MM.1S (cell line): ENCODE measurements at regions not wholly inside any gene's neighbourhood (a gene's known extent, or its start where the extent isn't known, plus 50 kb on each side); places are given as distances from the start of the nearest gene placed in this dataset.

Experiments
- DNase-seq: peaks from one replicate; pipeline ENCODE4 v3.0.0-alpha.2; 2015
- H2AFZ ChIP-seq: fragments of 300-600 bp; sonication (generic); 2 replicates; pipeline ENCODE4 v1.6.0; 2016; ENCODE audit warnings: antibody characterized with exemption, low read length
- H3F3A ChIP-seq: fragments of 300-600 bp; sonication (generic); 2 replicates; pipeline ENCODE4 v1.6.1; 2016; ENCODE audit warnings: mild to moderate bottlenecking, antibody characterized with exemption, low read length, moderate library complexity, mixed read lengths; ENCODE audit not compliant: insufficient read depth
- H3K27ac ChIP-seq: fragments of 300-600 bp; sonication (generic); 2 replicates; pipeline ENCODE4 v1.5.1; 2016; ENCODE audit warnings: mild to moderate bottlenecking, low read length
- H3K27me3 ChIP-seq: fragments of 300-600 bp; sonication (generic); replicated peaks from 2 replicates; pipeline ENCODE4 v1.6.0; 2016; ENCODE audit warnings: low read length; ENCODE audit not compliant: insufficient read depth
- H3K36me3 ChIP-seq: fragments of 300-600 bp; sonication (generic); replicated peaks from 2 replicates; pipeline ENCODE4 v1.6.1; 2016; ENCODE audit warnings: mild to moderate bottlenecking, low read length, mixed read lengths; ENCODE audit not compliant: insufficient read depth
- H3K4me1 ChIP-seq: fragments of 300-600 bp; sonication (generic); 2 replicates; pipeline ENCODE4 v1.6.1; 2016; ENCODE audit warnings: low read length, mixed read lengths
- H3K4me2 ChIP-seq: fragments of 300-600 bp; sonication (generic); 2 replicates; pipeline ENCODE4 v1.6.0; 2016; ENCODE audit warnings: low read depth, low read length
- H3K4me3 ChIP-seq: fragments of 300-600 bp; sonication (generic); 2 replicates; pipeline ENCODE4 v1.5.1; 2016; ENCODE audit warnings: low read length, mixed read lengths
- H3K79me2 ChIP-seq: fragments of 300-600 bp; sonication (generic); 2 replicates; pipeline ENCODE4 v1.6.1; 2016; ENCODE audit warnings: mixed run types, low read length, mixed read lengths
- H3K9ac ChIP-seq: fragments of 300-600 bp; sonication (generic); 2 replicates; pipeline ENCODE4 v1.6.1; 2016; ENCODE audit warnings: low read length, mixed read lengths
- H3K9me2 ChIP-seq: fragments of 300-600 bp; sonication (generic); replicated peaks from 2 replicates; pipeline ENCODE4 v1.6.1; 2016; ENCODE audit warnings: mild to moderate bottlenecking, low read length, mixed read lengths; ENCODE audit not compliant: insufficient read depth
- H3K9me3 ChIP-seq: fragments of 300-600 bp; sonication (generic); replicated peaks from 2 replicates; pipeline ENCODE4 v1.6.1; 2016; ENCODE audit warnings: mild to moderate bottlenecking, low read length, mixed read lengths; ENCODE audit not compliant: insufficient read depth
- H4K20me1 ChIP-seq: fragments of 300-600 bp; sonication (generic); 2 replicates; pipeline ENCODE4 v1.6.1; 2016; ENCODE audit warnings: mild to moderate bottlenecking, low read length, moderate library complexity, mixed read lengths; ENCODE audit not compliant: insufficient read depth
- EZH2 ChIP-seq: fragments of 300-600 bp; sonication (generic); optimal IDR thresholded peaks from 2 replicates; pipeline ENCODE3; 2017; ENCODE audit warnings: low read depth, mild to moderate bottlenecking, antibody characterized with exemption, low read length, mixed read lengths
- EZH2phosphoT487 ChIP-seq: fragments of 300-600 bp; sonication (generic); IDR thresholded peaks from 2 replicates; pipeline ENCODE4 v1.6.1; 2018; ENCODE audit warnings: antibody characterized with exemption, low read length
- TF ChIP-seq, protein P1 (sequence below): fragments of 300-600 bp; sonication (generic); IDR thresholded peaks from 2 replicates; pipeline ENCODE4 v1.5.1; 2016; ENCODE audit warnings: antibody characterized with exemption, low read length, mixed read lengths

DNA sequence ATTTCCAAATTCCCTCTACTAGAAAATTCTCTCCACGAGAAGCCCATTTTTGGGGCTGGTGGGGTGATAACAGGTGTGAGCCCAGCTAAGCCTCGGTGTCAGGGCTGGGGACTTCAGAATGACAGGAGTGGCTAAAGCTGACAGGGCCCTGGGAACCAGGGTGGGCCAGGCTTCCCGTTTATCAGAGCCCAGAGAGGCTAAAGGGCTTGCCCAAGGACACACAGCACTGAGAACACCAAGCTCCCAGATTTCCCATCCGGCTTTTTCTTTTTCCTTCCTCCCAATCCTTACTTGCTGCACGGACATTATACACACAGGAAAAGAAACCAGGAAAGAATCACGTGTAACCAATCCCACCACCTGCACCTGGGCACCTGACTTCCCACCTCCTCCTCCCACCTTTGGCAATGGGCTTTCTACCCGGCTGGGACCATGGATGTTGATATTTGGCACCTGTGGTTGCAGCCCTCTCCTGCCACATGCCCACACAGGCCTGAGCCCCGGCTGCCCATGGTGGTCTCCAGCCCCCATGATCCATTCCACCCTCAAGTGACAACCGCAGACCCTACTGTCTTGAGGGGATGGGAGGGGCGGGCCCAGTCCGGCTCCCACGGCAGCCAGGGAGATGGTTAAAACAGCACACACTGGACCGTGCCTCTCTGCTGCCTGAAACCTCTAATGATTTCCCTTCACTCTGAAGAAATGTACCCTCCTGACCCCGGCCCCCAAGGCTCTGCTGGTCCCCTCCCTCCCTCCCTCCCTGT is 78.9 kb downstream of the ENGASE start:
- Histone ChIP-seq H3K27ac (no peak overlapping the region), H2AFZ (no peak overlapping the region), H3F3A (no peaks in the 10 kb centered on the region), H3K36me3 (no peaks in the 10 kb centered on the region), H3K4me3 (no peak overlapping the region), H3K27me3 (peaks cover 86% of the 10 kb centered on the region), H3K79me2 (no peaks in the 10 kb centered on the region), H4K20me1 (no peaks in the 10 kb centered on the region), H3K4me2 (no peak overlapping the region), H3K9ac (no peak overlapping the region), H3K4me1 (no peaks in the 10 kb centered on the region), H3K9me3 (no peaks in the 10 kb centered on the region), H3K9me2 (no peaks in the 10 kb centered on the region)
- DNase-seq: no peak
- TF ChIP-seq EZH2phosphoT487 (no peak), EZH2 (no peak)
- TF ChIP-seq, protein P1, sequence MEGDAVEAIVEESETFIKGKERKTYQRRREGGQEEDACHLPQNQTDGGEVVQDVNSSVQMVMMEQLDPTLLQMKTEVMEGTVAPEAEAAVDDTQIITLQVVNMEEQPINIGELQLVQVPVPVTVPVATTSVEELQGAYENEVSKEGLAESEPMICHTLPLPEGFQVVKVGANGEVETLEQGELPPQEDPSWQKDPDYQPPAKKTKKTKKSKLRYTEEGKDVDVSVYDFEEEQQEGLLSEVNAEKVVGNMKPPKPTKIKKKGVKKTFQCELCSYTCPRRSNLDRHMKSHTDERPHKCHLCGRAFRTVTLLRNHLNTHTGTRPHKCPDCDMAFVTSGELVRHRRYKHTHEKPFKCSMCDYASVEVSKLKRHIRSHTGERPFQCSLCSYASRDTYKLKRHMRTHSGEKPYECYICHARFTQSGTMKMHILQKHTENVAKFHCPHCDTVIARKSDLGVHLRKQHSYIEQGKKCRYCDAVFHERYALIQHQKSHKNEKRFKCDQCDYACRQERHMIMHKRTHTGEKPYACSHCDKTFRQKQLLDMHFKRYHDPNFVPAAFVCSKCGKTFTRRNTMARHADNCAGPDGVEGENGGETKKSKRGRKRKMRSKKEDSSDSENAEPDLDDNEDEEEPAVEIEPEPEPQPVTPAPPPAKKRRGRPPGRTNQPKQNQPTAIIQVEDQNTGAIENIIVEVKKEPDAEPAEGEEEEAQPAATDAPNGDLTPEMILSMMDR: no peak

DNA sequence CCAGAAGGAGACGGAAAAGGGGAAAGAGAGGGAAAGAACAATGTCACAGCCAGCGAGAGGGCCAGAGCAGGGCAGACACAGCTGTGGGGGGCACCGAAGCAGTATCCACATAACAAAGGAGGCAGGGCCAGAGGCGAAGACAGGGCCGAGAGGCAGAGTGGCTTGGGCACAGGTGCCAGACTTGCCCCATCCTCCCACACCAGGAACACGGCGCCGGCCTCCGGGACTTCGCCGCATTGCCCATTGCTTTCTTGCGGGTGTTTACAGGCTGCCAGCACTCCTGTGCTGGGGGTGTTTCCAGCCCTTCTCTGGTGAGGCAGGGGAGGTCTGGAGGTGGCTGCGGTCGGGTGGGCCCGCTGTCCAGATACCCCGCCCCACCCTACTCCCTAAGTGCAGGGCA is 78.0 kb downstream of the ENGASE start:
- Histone ChIP-seq H3K9me2 (no peaks in the 10 kb centered on the region), H3K79me2 (no peaks in the 10 kb centered on the region), H3K9ac (no peak overlapping the region), H3K27ac (no peak overlapping the region), H4K20me1 (no peaks in the 10 kb centered on the region), H3K4me3 (no peak overlapping the region), H3K9me3 (no peaks in the 10 kb centered on the region), H3K4me1 (no peaks in the 10 kb centered on the region), H3K36me3 (no peaks in the 10 kb centered on the region), H3K4me2 (no peak overlapping the region), H3K27me3 (peaks cover 86% of the 10 kb centered on the region), H2AFZ (no peak overlapping the region), H3F3A (no peaks in the 10 kb centered on the region)
- TF ChIP-seq, protein P1: no peak
- TF ChIP-seq EZH2 (no peak), EZH2phosphoT487 (no peak)
- no peak for DNase-seq

DNA sequence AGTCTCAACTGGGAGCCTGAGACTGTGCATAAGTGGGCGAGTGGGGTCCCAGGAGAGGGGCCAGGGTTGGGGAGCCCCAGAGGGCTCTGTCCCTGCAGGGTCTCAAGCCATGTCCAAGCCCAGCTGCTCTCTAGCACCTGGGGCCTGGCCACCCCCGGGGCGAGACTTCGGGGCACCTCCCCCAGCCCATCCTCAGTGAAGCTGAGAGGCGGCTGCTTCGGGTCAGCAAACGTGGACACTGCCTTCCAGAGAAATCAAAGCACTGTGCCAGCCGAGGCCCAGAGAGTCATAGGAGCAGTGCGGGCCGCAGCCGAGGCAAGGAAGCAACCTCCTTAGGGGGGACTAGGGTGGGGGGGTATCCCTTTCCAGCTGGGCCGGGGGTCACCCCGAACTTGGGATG is 77.5 kb downstream of the ENGASE start:
- no peak for DNase-seq
- no peaks in the 10 kb centered on the region for H3K79me2 ChIP-seq
- H3K4me3 ChIP-seq: no peak overlapping the region
- H3F3A ChIP-seq: no peaks in the 10 kb centered on the region
- no peak overlapping the region for H3K4me2 ChIP-seq
- TF ChIP-seq EZH2 (no peak), EZH2phosphoT487 (no peak)
- TF ChIP-seq, protein P1: no peak
- no peaks in the 10 kb centered on the region for H3K36me3 ChIP-seq
- no peaks in the 10 kb centered on the region for H3K9me2 ChIP-seq
- H4K20me1 ChIP-seq: no peaks in the 10 kb centered on the region
- no peak overlapping the region for H3K9ac ChIP-seq
- no peak overlapping the region for H3K27ac ChIP-seq
- no peaks in the 10 kb centered on the region for H3K9me3 ChIP-seq
- H2AFZ ChIP-seq: no peak overlapping the region
- no peaks in the 10 kb centered on the region for H3K4me1 ChIP-seq
- peaks cover 86% of the 10 kb centered on the region for H3K27me3 ChIP-seq
